WTC11 (cell line): ENCODE measurements at regions not wholly inside any gene's neighbourhood (a gene's known extent, or its start where the extent isn't known, plus 50 kb on each side); places are given as distances from the start of the nearest gene placed in this dataset.
"Not testable (repeated sequence)": the region's sequence is repeated elsewhere in the genome, so short reads cannot be mapped to it uniquely, and the experiment has no call there.

ENCODE experiments used
- TF ChIP-seq, protein P1 (sequence below): sonication (generic); formaldehyde crosslinking; conservative IDR thresholded peaks from 2 replicates; pipeline ENCODE4 v1.8.1; 2023; ENCODE audit warnings: mild to moderate bottlenecking, low read depth, missing genetic modification reagents, moderate library complexity
- TF ChIP-seq, protein P2 (sequence below): fragments of 200-600 bp; IDR thresholded peaks from 2 replicates; pipeline ENCODE4 v1.8.0; 2022; ENCODE audit warnings: antibody characterized with exemption

DNA sequence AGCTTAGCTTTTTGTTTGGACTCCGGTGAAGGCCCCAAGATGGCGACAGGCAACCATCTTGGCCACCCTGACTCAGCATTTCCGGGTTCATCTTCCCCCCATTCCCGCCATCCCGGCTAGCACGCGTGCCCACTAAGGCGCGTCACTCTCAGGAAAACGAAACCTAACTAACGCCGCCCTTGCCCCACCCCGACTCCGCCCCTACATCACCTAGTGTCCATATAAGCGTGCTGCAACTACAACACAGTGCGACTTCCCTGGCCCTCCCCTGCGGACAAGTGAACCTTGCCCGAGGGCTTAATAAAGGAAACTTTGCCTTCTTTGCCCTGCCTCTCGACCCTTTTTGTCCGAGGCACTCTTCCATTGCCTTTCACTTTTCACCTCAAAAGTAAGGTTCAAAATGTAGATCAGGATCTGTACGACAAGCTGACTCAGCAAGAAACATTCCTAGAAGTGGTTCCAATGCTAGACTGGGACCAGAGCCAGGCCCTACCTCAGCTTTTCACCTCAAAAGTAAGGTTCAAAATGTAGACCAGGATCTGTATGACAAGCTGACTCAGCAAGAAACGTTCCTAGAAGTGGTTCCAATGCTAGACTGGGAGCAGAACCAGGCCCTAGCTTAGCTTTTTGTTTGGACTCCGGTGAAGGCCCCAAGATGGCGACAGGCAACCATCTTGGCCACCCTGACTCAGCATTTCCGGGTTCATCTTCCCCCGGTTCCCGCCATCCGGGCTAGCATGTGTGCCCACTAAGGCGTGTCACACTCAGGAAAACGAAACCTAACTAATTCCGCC is 51.9 kb upstream of the TMEM97 start:
- TF ChIP-seq, protein P1, sequence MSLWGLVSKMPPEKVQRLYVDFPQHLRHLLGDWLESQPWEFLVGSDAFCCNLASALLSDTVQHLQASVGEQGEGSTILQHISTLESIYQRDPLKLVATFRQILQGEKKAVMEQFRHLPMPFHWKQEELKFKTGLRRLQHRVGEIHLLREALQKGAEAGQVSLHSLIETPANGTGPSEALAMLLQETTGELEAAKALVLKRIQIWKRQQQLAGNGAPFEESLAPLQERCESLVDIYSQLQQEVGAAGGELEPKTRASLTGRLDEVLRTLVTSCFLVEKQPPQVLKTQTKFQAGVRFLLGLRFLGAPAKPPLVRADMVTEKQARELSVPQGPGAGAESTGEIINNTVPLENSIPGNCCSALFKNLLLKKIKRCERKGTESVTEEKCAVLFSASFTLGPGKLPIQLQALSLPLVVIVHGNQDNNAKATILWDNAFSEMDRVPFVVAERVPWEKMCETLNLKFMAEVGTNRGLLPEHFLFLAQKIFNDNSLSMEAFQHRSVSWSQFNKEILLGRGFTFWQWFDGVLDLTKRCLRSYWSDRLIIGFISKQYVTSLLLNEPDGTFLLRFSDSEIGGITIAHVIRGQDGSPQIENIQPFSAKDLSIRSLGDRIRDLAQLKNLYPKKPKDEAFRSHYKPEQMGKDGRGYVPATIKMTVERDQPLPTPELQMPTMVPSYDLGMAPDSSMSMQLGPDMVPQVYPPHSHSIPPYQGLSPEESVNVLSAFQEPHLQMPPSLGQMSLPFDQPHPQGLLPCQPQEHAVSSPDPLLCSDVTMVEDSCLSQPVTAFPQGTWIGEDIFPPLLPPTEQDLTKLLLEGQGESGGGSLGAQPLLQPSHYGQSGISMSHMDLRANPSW (CRISPR knock-in tag): not testable (repeated sequence)
- TF ChIP-seq, protein P2, sequence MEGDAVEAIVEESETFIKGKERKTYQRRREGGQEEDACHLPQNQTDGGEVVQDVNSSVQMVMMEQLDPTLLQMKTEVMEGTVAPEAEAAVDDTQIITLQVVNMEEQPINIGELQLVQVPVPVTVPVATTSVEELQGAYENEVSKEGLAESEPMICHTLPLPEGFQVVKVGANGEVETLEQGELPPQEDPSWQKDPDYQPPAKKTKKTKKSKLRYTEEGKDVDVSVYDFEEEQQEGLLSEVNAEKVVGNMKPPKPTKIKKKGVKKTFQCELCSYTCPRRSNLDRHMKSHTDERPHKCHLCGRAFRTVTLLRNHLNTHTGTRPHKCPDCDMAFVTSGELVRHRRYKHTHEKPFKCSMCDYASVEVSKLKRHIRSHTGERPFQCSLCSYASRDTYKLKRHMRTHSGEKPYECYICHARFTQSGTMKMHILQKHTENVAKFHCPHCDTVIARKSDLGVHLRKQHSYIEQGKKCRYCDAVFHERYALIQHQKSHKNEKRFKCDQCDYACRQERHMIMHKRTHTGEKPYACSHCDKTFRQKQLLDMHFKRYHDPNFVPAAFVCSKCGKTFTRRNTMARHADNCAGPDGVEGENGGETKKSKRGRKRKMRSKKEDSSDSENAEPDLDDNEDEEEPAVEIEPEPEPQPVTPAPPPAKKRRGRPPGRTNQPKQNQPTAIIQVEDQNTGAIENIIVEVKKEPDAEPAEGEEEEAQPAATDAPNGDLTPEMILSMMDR: not testable (repeated sequence)
